Left forelimb (tissue), 1 donor: ENCODE measurements at regions not wholly inside any gene's neighbourhood (a gene's known extent, or its start where the extent isn't known, plus 50 kb on each side); places are given as distances from the start of the nearest gene placed in this dataset.
"Not testable (repeated sequence)": the region's sequence is repeated elsewhere in the genome, so short reads cannot be mapped to it uniquely, and the experiment has no call there.

Experiments used
- DNase-seq: peaks from one replicate; pipeline ENCODE4 v3.0.0-alpha.2; 2018; ENCODE audit warnings: low spot score

DNA sequence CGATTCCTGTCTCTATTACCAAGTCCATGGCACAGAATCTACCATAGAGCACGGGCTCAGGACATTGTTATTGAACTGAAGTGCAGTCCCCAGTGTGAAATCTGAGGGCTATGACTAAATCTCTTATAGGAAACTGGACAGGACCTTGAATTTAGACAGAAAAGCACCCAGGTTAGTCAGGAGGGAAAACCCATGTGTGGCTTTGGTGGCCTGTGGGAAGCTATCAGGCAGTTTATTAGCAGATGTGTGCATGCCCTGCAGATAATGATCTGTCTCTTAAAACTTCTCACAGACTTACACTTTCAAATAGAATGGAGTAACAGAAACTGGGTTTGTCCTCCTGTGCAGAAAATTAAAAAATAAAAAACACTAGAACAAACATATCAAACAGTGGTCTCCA, 610.0 kb upstream of the RAB6C start:
- DNase-seq, result no peak

DNA sequence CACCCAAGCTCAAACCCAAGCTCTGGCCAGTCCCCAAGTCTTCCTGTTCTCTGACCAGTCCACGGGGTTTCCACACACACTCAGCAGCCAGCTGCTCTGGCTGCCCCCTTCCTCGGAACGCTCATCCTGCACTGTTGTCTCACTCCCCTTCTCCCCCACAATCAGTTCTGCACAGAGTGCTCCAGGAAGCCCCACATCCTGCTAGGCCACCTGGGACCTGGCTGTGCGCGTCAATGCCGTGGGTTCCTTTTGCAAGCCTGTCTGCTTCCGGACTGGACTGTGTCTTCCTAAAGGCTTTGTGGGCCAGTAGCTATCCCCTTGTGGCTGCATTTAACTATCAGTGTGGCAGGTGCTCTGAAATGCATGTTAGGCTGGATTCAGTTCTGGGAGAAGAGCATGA, 605.0 kb upstream of the RAB6C start:
- no peak for DNase-seq

DNA sequence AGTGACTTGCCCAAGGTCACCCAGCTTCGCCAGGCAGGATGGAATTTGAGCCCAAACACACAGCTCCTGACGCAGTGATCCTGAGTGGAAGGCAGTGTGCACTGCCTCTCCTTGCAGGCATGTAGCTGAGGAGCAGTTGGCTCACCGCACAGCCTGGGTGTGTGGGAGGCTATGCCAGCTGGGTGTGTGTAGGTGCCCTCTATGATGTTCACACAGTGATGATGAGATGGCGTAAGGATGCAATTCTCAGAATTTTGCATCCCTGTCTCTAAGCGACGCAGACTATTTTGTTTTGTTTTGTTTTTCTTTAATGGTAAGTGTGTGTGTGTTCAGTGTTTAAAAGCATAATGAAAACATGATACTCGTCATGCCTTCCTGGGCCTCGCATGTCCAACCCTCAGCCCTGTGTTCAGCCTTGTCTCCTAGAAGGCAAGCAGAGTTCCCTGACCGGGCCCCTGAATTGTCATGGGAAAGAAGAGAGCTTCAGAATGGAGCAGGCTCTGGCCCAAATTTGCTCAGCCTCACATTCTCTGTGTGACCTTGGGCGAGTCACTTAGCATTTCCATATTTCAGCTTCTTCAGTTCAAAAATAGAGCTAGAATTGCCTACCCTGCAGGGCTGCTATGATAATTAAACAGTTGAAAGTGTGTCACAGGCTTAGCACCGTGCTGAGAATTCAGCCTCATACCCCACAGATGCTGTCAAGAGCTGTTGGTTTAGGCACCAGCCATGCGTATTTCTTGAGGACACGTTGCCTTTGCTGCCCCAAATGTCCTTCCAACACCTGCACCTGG, 603.6 kb upstream of the RAB6C start:
- DNase-seq, result no peak

DNA sequence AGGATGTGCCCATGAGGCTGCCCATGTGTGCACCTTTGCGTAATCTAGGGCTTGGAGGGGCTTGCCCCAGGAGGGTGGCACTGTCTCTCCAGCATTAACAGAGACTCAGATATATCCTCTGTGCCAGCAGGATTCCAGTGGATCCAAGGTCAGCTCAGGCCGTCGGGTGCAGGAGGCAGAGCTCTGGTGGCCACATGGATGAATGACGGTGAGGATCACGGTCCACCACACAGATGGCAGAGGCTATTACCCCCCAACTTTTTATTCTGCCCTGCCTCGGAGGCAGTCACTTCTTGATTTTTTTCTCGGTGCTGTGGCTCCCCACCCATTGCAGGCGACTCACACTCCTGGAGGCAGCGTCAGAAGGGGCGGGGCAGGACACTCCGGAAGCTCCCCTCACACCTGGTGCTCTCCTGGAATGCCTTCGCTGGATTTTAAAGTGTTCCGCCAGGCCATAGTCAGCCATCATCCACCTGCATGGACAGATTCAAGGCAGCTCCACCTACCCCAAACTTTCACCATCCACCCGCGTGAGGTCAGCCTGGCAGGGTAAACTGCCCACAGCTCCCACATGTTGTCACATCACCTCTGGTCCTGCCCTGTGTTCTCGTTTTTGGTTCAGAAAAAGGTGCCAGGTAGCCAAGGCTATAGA, 602.9 kb upstream of the RAB6C start:
- no peak for DNase-seq

DNA sequence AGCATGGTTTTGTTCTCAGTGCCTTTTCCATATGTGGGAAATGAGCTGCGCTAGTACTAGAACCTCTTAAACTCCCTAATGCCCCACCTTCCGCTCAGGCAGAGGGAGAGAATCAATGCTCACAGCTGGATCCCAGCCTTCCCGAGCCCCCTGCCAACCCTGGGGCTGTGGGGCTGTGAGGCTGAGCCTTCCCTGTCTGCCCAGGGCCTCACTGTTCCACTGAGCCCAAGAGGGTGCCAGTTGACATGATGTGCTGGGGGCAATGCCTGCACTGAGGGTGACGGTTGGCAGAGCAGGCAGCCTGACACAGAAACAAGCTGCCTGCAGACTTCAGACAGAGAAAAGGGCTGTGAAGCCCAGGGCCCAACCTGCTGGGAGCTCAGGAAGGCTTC, 602.4 kb upstream of the RAB6C start:
- no peak for DNase-seq

DNA sequence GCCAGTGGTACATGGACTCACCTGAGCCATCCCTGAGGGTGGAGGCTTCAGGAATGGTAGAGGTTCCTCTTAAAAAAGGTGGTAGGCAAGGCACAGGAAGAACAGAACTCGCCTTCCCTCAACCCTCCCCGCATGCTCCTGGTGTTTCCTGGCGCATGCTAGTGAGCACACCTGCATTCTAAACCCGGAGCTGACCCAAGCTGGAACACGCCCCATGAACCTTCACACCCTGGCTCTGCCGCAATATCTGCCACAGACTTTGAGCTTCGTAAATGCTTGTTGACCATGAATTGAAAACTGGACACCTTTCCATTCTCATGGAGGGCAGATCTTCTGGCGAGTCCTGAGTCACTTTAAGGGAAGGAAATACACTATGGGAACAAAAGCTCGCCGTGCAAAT, 601.3 kb upstream of the RAB6C start:
- no peak for DNase-seq

DNA sequence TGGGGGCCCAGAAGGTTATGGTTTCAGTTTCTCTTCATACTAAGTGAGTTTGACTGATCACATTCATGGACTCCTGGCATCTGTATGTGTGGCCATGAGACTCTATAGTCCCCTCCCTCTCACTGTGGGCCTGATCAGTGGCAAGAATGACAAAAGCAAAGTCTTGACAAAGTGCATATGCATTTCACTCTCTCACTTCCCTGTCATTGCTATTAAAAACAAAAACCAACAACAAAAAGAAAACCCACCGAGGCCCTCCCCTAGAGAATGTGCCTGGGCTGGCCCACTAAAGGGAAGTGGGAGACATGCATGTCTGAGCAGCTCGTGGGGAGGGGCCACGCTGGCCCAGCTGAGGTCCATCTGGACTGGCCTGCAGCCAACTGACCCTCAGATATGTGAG, 600.1 kb upstream of the RAB6C start:
- no peak for DNase-seq

DNA sequence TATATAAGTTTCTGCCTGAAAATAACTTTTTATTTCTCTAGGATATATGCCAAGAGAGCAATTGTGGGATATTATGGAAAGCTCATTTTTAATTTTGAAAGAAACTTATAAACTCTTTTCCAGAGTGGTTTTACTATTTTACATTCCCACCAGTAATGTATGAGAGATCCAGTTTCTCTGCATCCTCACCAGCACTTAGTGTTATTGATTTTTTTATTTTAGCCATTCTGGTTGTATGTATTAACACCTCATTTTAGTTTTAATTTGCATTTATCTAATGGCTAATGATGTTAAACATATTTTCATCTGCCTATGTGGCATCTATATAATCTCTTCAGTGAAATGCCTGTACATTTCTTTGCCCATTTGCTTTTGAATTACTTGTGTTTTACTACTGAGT, 597.7 kb upstream of the RAB6C start:
- DNase-seq, result no peak

DNA sequence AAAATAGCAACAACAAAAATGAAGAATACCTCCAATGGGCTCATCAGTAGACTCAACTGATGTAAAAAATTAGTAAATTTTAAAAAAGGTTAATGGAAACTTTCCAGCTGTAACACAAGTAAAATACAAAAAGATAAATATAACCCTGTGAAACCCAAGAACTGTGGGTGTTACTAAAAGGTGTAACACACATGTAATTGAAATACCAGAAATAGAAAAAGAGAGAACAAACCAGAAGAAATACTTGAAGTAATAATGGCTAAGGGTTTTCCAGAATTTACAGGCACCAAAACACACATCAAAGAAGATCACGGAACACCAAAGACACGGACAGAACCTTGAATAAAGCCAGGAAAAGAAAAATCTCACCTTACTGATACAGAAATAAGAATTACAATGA, 590.6 kb upstream of the RAB6C start:
- no peak for DNase-seq

DNA sequence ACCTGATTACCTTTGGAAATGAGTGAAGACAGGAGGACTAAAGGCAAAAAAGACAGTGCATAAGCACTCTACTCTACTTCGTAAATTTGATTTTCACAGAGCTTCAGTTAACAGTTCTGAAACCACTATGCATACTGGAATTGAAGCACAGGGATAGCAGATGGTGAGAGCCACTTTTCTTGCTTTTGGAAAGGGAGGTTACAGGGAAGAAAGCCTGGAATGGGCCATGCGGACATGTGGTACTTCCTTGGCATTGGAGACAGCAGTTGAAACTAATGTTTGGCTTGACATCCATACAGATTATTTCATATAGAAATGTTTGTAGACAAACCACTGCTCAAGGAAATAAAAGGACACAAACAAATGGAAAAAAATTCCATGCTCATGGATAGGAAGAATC, 585.6 kb upstream of the RAB6C start:
- DNase-seq, result no peak

DNA sequence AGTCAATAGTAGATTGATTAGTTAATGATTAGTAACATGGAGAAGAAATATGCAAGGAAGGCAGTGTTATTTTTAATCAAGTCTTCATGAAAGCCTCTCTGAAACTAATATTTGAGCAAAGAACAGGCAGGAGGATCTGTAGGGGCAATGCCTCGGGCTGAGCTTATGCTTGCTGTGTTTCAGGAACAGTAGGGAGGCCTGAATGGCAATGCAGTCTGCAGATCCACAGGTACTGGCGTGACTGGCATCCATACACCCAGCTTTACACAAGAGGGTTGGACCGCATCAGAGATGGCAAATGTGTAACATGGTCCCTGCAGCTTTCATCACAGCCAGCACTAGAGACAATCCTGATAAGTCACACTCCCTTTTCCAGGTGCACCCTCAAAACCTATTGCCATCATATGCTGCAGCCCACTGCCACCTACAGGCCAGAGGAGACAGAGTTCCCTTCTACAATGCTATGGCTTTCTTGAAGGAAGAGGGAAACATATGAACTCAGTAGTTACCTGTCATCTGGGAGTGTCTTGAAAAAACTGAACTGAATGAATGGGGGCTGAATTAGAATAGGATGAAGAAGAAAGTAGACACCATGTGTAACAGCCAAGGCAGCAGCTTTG, 582.4 kb upstream of the RAB6C start:
- no peak for DNase-seq

DNA sequence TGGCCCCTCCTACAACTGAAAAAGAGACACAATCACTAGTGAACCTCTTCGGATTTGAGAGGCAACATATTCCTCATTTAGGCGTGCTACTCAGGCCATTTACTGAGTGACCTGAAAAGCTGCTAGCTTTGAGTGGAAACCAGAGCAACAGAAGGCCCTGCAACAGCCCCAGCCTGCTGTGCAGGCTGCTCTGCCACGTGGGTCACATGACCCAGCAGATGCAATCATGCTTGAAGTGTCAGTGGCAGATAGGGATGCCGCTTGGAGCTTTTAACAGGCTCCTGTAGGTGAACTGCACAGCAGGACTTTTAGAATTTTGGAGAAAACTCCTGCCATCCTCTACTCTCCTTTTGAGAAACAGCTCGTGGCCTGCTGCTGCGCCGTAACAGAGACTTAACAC, 578.6 kb upstream of the RAB6C start:
- DNase-seq, result no peak

DNA sequence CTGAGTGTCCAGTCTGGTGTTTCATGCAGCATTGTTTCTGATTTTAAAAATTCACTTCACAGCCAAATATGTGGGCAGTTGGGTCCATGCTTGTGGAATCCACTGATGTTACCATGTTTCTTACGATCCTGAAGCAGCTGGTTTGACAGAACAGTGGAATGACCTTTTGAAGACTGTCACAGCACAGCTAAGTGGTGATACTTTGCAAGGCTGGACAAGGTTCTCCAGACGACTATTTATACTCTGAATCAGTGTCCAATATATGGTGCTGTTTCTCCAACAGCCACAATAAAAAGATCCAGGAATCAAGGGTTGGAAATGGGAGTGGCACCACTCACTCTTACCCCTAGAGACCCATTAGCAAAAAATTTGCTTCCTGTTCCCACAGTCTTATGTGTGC, 577.4 kb upstream of the RAB6C start:
- DNase-seq, result no peak

DNA sequence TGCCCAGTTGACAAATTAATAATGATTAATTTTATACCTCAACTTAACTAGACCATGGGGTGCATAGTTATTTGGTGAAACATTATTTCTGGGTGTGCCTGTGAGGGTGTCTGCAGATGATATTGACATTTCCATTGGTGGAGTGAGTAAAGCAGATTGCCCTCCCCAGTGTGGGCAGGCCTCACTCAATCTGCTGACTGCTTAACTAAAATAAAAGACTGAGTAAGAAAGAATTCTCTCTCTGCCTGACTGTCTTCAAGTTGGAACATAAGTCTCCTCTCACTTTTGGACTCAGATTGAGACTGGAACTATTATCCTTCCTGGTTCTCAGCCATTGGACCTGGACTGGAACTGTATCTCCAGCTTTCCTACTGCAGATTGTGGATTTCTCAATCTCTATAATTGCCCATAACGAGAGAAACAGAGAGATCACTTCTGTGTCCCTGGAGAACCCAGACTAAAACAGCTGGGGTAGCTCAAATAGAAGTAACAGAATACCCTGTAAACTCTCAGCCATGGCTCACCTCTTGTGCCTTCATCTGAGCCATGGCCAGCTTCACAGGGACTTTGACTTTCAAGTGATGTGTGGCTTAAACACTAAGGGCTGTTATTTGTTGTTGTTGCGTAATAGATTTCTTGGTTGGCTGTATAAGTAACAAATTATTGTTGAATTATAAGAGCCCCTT, 575.3 kb upstream of the RAB6C start:
- no peak for DNase-seq

DNA sequence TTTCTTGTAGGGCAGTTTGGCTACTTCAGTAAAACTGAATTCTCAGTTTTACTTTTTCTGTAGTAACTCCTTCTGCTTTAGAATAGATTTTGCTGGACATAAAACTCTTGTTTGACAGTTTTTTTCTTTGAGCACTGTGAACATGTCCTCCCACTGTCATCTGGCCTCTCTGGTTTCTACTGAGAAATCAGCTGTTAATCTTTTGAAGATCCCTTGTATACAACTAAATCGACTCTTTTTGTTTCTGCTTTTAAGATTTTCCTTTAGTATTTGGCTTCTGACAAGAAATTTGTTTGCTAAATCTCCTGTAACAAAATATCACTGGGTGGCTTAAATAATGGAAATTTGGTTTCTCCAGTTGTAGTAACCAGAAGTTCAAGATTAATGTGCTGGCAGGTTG, 570.9 kb upstream of the RAB6C start:
- no peak for DNase-seq

DNA sequence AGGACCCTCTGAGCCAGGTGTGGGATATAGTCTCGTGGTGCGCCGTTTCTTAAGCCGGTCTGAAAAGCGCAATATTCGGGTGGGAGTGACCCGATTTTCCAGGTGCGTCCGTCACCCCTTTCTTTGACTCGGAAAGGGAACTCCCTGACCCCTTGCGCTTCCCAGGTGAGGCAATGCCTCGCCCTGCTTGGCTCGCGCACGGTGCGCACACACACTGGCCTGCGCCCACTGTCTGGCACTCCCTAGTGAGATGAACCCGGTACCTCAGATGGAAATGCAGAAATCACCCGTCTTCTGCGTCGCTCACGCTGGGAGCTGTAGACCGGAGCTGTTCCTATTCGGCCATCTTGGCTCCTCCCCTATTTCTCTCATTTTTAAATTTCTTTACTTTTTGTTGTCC, 562.4 kb upstream of the RAB6C start:
- not testable (repeated sequence) for DNase-seq

DNA sequence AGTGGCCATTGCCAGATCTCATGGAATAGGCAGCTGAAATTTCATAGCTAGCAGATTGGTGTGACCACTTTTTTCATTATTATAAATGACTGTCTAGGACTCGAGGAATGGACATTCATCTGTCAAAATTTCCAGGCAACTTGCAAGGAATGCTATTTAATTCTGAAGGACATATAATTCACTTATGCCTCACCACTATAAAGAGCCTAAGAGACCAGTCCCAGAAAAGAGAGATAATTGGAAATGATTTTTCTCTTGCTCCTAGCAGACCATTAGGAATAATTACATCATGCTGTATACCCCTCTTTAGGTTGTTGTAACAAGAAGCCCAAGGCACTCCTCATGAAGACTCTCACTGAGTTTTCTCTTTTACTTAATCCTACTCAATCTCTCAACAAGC, 557.4 kb upstream of the RAB6C start:
- DNase-seq, result no peak

DNA sequence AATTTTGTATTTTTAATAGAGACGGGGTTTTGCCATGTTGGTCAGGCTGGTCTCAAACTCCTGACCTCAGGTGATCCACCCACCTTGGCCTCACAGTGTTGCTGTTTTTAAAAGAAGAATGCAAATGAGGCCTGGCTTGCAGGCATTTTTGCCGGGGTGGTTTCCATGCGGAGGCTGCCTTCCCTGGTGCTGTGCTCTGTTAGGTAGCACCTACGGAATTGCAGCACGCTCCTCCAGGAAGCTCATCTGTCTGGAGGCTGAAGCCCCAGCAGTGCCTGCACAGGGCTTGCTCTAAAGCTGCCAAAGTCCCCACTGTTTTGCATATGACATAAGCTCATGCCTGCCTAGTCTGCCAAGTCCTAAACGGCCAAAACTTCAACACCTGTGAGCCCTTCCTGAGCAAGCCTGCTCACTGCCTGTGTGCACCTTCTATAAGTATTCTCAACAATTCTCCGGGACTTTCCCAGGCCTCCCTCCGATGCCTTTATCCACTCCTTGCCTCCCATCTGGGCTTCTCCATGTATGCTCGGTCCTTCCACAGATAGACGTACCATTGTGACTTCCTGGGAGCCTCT, 551.3 kb upstream of the RAB6C start:
- no peak for DNase-seq

DNA sequence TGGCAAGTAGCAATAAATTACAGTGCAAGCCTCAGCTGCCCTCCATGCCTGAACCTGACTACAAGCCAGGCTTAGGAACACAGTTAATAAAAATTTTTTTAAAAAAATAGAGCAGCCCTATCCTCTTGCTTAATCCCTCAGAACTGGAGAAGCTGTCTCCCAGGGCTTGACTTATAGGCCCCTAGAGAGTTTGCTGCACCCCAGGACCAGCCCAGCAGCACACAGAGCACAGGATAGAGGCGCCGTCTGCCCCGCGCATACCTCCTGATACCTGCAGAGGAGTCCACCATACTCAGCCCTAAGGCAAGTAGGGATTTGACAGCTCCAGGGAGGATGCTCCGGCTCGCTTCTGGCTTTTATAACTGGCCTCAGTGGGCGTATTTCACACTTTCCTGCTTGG, 548.6 kb upstream of the RAB6C start:
- no peak for DNase-seq

DNA sequence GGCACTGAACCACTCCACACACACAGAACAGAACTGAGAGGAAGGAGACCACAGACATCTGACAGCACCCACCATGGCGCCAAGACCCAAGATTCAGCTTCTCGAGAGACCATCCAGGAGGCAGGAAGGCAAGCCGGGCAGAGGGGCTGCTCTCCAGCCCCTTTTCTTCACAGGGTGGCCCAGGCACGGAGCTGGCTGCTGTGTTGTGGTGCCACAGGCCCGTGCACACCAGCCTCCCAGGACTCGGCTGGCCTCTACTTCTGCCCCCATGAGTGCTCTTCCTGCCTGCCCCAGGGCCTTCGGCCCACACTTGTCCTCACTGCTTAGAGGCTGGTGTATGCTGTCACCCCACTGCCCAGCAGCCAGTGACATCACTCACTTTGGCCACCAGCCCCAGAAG, 547.6 kb upstream of the RAB6C start:
- DNase-seq, result no peak

DNA sequence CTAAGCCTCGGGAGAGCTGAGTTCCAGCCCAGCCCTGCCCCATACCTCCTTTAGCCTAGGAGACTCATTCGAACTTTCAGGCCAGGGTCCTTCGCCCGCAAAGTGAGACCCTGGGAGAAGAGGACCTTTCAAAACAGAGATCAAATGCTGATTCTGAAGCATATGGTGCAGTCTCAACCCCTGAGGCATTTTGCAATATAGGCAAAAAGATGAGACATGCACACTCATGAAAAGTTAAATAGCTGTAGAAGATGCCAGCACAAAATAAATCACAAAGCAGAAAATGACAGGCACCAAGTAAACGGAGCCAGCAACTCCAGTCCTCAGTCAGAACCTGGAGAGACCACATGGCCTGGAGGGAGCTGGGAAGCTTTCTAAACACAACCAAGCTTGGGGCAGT, 542.7 kb upstream of the RAB6C start:
- no peak for DNase-seq

DNA sequence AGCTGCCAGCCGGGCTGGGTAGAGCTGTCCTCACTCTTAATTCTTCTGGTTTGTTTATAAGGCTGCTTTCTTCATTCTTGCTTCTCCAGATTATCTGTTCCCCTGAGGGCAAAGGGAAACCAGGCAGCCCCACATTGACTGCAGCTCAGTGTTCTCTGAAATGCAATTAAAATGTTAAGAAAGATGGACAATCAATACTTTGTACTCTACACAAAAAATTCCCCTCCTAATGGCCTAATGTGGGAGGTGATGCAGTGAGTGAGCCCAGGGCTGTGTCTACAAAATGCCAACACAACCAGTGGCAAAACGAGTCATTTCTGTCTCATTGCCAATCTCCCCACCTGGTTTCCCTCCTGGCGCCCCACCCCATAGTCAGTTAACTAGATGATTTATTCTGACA, 541.7 kb upstream of the RAB6C start:
- no peak for DNase-seq
